ENCODE measurements at regions not wholly inside any gene's neighbourhood (a gene's known extent, or its start where the extent isn't known, plus 50 kb on each side); places are given as distances from the start of the nearest gene placed in this dataset.

GRCh38 chr14:98172243-98172778 lies 1099.7 kb downstream of the BCL11B start:
- no peak for TF ChIP-seq CTCF (IDR thresholded peaks at IDR 0.05)
- no peak for TF ChIP-seq POLR2A (IDR thresholded peaks at IDR 0.05)
